ENCODE measurements at regions not wholly inside any gene's neighbourhood (a gene's known extent, or its start where the extent isn't known, plus 50 kb on each side); places are given as distances from the start of the nearest gene placed in this dataset.

- Histone ChIP-seq H4K20me1 (ENCODE audit: insufficient read depth, low read length, poor library complexity, severe bottlenecking) (no peaks in the 10 kb centered on the region), H2AFZ (ENCODE audit: low read length) (no peak overlapping the region), H3K9me2 (replicated peaks; ENCODE audit: low read depth, low read length) (no peaks in the 10 kb centered on the region), H3K27me3 (ENCODE audit: insufficient read depth, low read length, poor library complexity, severe bottlenecking) (no peaks in the 10 kb centered on the region), H3K4me1 (ENCODE audit: insufficient read depth, low read length, poor library complexity, severe bottlenecking) (no peaks in the 10 kb centered on the region), H3K36me3 (ENCODE audit: insufficient read depth, low read length) (no peaks in the 10 kb centered on the region), H3K9ac (ENCODE audit: low read depth, low read length, poor library complexity, severe bottlenecking) (no peak overlapping the region), H3K79me2 (ENCODE audit: insufficient read depth, low read length) (no peaks in the 10 kb centered on the region), H3K4me2 (ENCODE audit: low read depth, low read length, poor library complexity, severe bottlenecking) (no peak overlapping the region), H3K9me3 (ENCODE audit: insufficient read depth, low read depth, low read length) (peaks cover 2% of the 10 kb centered on the region; the same call in 1 of the 2 replicates), H3F3A (ENCODE audit: low read depth) (no peaks in the 10 kb centered on the region), H3K4me3 (ENCODE audit: low read length, poor library complexity, severe bottlenecking) (no peak overlapping the region)
- TF ChIP-seq EZH2phosphoT487 (IDR thresholded peaks at IDR 0.05; ENCODE audit: borderline replicate concordance) (no peak), CTCF (conservative IDR thresholded peaks at IDR 0.05; ENCODE audit: low read length) (no peak)
Observed at GRCh38 chr13:84686458-84686857, 804.2 kb upstream of the SLITRK1 start.

- H2AFZ ChIP-seq (ENCODE audit: low read length): no peak overlapping the region
- H3F3A ChIP-seq (ENCODE audit: low read depth): no peaks in the 10 kb centered on the region
- no peaks in the 10 kb centered on the region for H3K36me3 ChIP-seq (ENCODE audit: insufficient read depth, low read length)
- no peaks in the 10 kb centered on the region for H3K27me3 ChIP-seq (ENCODE audit: insufficient read depth, low read length, poor library complexity, severe bottlenecking)
- H3K9ac ChIP-seq (ENCODE audit: low read depth, low read length, poor library complexity, severe bottlenecking): no peak overlapping the region
- no peak overlapping the region for H3K4me2 ChIP-seq (ENCODE audit: low read depth, low read length, poor library complexity, severe bottlenecking)
- H3K9me2 ChIP-seq (replicated peaks; ENCODE audit: low read depth, low read length): no peaks in the 10 kb centered on the region
- peaks cover 2% of the 10 kb centered on the region; the same call in 1 of the 2 replicates for H3K9me3 ChIP-seq (ENCODE audit: insufficient read depth, low read depth, low read length)
- TF ChIP-seq EZH2phosphoT487 (IDR thresholded peaks at IDR 0.05; ENCODE audit: borderline replicate concordance) (no peak), CTCF (conservative IDR thresholded peaks at IDR 0.05; ENCODE audit: low read length) (no peak)
- H3K4me3 ChIP-seq (ENCODE audit: low read length, poor library complexity, severe bottlenecking): no peak overlapping the region
- no peaks in the 10 kb centered on the region for H3K4me1 ChIP-seq (ENCODE audit: insufficient read depth, low read length, poor library complexity, severe bottlenecking)
- no peaks in the 10 kb centered on the region for H4K20me1 ChIP-seq (ENCODE audit: insufficient read depth, low read length, poor library complexity, severe bottlenecking)
- H3K79me2 ChIP-seq (ENCODE audit: insufficient read depth, low read length): no peaks in the 10 kb centered on the region
Observed at GRCh38 chr13:84684804-84685203, 802.5 kb upstream of the SLITRK1 start.

- no peaks in the 10 kb centered on the region for H3F3A ChIP-seq (ENCODE audit: low read depth)
- no peak overlapping the region for H3K9ac ChIP-seq (ENCODE audit: low read depth, low read length, poor library complexity, severe bottlenecking)
- no peaks in the 10 kb centered on the region for H3K36me3 ChIP-seq (ENCODE audit: insufficient read depth, low read length)
- H3K9me3 ChIP-seq (ENCODE audit: insufficient read depth, low read depth, low read length): no peaks in the 10 kb centered on the region
- TF ChIP-seq CTCF (conservative IDR thresholded peaks at IDR 0.05; ENCODE audit: low read length) (no peak), EZH2phosphoT487 (IDR thresholded peaks at IDR 0.05; ENCODE audit: borderline replicate concordance) (no peak)
- H3K4me1 ChIP-seq (ENCODE audit: insufficient read depth, low read length, poor library complexity, severe bottlenecking): no peaks in the 10 kb centered on the region
- no peak overlapping the region for H2AFZ ChIP-seq (ENCODE audit: low read length)
- H3K9me2 ChIP-seq (replicated peaks; ENCODE audit: low read depth, low read length): no peaks in the 10 kb centered on the region
- H4K20me1 ChIP-seq (ENCODE audit: insufficient read depth, low read length, poor library complexity, severe bottlenecking): no peaks in the 10 kb centered on the region
- no peak overlapping the region for H3K4me2 ChIP-seq (ENCODE audit: low read depth, low read length, poor library complexity, severe bottlenecking)
- no peaks in the 10 kb centered on the region for H3K79me2 ChIP-seq (ENCODE audit: insufficient read depth, low read length)
- H3K4me3 ChIP-seq (ENCODE audit: low read length, poor library complexity, severe bottlenecking): no peak overlapping the region
- H3K27me3 ChIP-seq (ENCODE audit: insufficient read depth, low read length, poor library complexity, severe bottlenecking): no peaks in the 10 kb centered on the region
Observed at GRCh38 chr13:84684048-84684662, 801.9 kb upstream of the SLITRK1 start.
